Nucleus accumbens (tissue), 56 donors: ENCODE measurements at regions not wholly inside any gene's neighbourhood (a gene's known extent, or its start where the extent isn't known, plus 50 kb on each side); places are given as distances from the start of the nearest gene placed in this dataset.
"Not testable (repeated sequence)": the region's sequence is repeated elsewhere in the genome, so short reads cannot be mapped to it uniquely, and the experiment has no call there.

Experiments used
- DNase-seq, 56 donors: peaks; one replicate each; lab custom pipeline; 2025; lab: John Stamatoyannopoulos, UW

GRCh38 chr3:174532776-174533175 lies 326.4 kb upstream of the NAALADL2 start:
- no peak for DNase-seq

GRCh38 chr3:174533286-174533685 lies 325.8 kb upstream of the NAALADL2 start:
- DNase-seq, result no peak

GRCh38 chr3:174536319-174536718 lies 322.8 kb upstream of the NAALADL2 start:
- DNase-seq, result no peak

GRCh38 chr3:174538151-174538550 lies 321.0 kb upstream of the NAALADL2 start:
- no peak for DNase-seq

- no peak for DNase-seq
These were observed 318.8 kb upstream of the NAALADL2 start for GRCh38 chr3:174540116-174540908.

- DNase-seq, result no peak
These were observed 317.3 kb upstream of the NAALADL2 start for GRCh38 chr3:174541708-174542315.

- DNase-seq, result no peak
These were observed 311.2 kb upstream of the NAALADL2 start for GRCh38 chr3:174547801-174548435.

GRCh38 chr3:174548841-174549623 lies 310.1 kb upstream of the NAALADL2 start:
- DNase-seq, result no peak

GRCh38 chr3:174581558-174581957 lies 277.6 kb upstream of the NAALADL2 start:
- no peak for DNase-seq

GRCh38 chr3:174583396-174583795 lies 275.7 kb upstream of the NAALADL2 start:
- no peak for DNase-seq

- not testable (repeated sequence) for DNase-seq
These were observed 272.0 kb upstream of the NAALADL2 start for GRCh38 chr3:174587137-174587536.

GRCh38 chr3:174596447-174596982 lies 262.6 kb upstream of the NAALADL2 start:
- DNase-seq, result no peak

GRCh38 chr3:174598885-174599439 lies 260.2 kb upstream of the NAALADL2 start:
- no peak for DNase-seq

- no peak for DNase-seq
These were observed 246.0 kb upstream of the NAALADL2 start for GRCh38 chr3:174613173-174613572.

- no peak for DNase-seq
These were observed 245.1 kb upstream of the NAALADL2 start for GRCh38 chr3:174614036-174614435.

- no peak for DNase-seq
These were observed 240.6 kb upstream of the NAALADL2 start for GRCh38 chr3:174618368-174619080.

- DNase-seq, result no peak
These were observed 239.9 kb upstream of the NAALADL2 start for GRCh38 chr3:174619239-174619638.

- no peak for DNase-seq
These were observed 239.0 kb upstream of the NAALADL2 start for GRCh38 chr3:174620138-174620537.

- DNase-seq, result no peak
These were observed 238.2 kb upstream of the NAALADL2 start for GRCh38 chr3:174620855-174621472.
